ENCODE measurements at regions not wholly inside any gene's neighbourhood (a gene's known extent, or its start where the extent isn't known, plus 50 kb on each side); places are given as distances from the start of the nearest gene placed in this dataset.

- no peak overlapping the region for H2AFZ ChIP-seq (ENCODE audit: low read depth, low read length)
- H3K9ac ChIP-seq (ENCODE audit: low read depth, low read length), result no peak overlapping the region
- H4K20me1 ChIP-seq (ENCODE audit: insufficient read depth, low read length), result no peaks in the 10 kb centered on the region
Observed at GRCh38 chr9:69993110-69993509, 50.5 kb upstream of the MAMDC2 start.

More at GRCh38 chr9:69993110-69993509, 50.5 kb upstream of the MAMDC2 start:
- H3K27ac ChIP-seq (ENCODE audit: low read length), result no peak overlapping the region
- H3K79me2 ChIP-seq (ENCODE audit: insufficient read depth, low read length), result no peaks in the 10 kb centered on the region
- no peak for ATAC-seq (ENCODE audit: insufficient read depth, low read depth)
- no peaks in the 10 kb centered on the region for H3K4me1 ChIP-seq (ENCODE audit: insufficient read depth, low read length)
- H3K4me3 ChIP-seq (ENCODE audit: low read depth in 1 of 2, low read length in 2 of 2), result no peak overlapping the region
- H3K4me2 ChIP-seq (ENCODE audit: insufficient read depth, low read length), result no peak overlapping the region
- no peaks in the 10 kb centered on the region for H3K27me3 ChIP-seq (ENCODE audit: insufficient read depth, low read length, poor library complexity)
- no peak for DNase-seq
- H3K9me3 ChIP-seq (ENCODE audit: insufficient read depth, low read length, severe bottlenecking), result no peaks in the 10 kb centered on the region
- TF ChIP-seq CTCF (IDR thresholded peaks at IDR 0.05; ENCODE audit: borderline replicate concordance, extremely low read depth, low read length, poor library complexity, severe bottlenecking), result no peak
- TF ChIP-seq EZH2 (IDR thresholded peaks at IDR 0.05; ENCODE audit: borderline replicate concordance, low read depth, low read length, severe bottlenecking), result no peak
- H3K36me3 ChIP-seq (ENCODE audit: insufficient read depth, low read length), result no peaks in the 10 kb centered on the region
